NT2/D1 (cell line): ENCODE measurements at regions not wholly inside any gene's neighbourhood (a gene's known extent, or its start where the extent isn't known, plus 50 kb on each side); places are given as distances from the start of the nearest gene placed in this dataset.

ENCODE experiments used
- DNase-seq: peaks from one replicate; pipeline ENCODE4 v3.0.0-alpha.2; 2011; ENCODE audit warnings: low read depth, low spot score
- H3K27me3 ChIP-seq: 2 replicates; pipeline ENCODE4 v1.6.0; 2011; ENCODE audit warnings: mild to moderate bottlenecking; ENCODE audit not compliant: insufficient read length, insufficient read depth
- H3K36me3 ChIP-seq: 2 replicates; pipeline ENCODE4 v1.6.1; 2011; ENCODE audit warnings: mild to moderate bottlenecking, low read length, mixed read lengths; ENCODE audit not compliant: insufficient read depth, insufficient read length
- H3K4me1 ChIP-seq: 2 replicates; pipeline ENCODE4 v1.5.1; 2011; ENCODE audit not compliant: insufficient read depth, insufficient read length
- H3K4me3 ChIP-seq: 2 replicates; pipeline ENCODE4 v1.5.1; 2011; ENCODE audit warnings: low read depth; ENCODE audit not compliant: insufficient read length
- H3K9ac ChIP-seq: 2 replicates; pipeline ENCODE4 v1.6.0; 2011; ENCODE audit warnings: low read depth; ENCODE audit not compliant: insufficient read length
- H3K9me3 ChIP-seq: 2 replicates; pipeline ENCODE4 v1.5.1; 2011; ENCODE audit warnings: mild to moderate bottlenecking, low read length; ENCODE audit not compliant: insufficient read depth
- SUZ12 ChIP-seq: IDR thresholded peaks from 2 replicates; pipeline ENCODE4 v1.6.1; 2011; ENCODE audit not compliant: insufficient read length, insufficient read depth; ENCODE audit errors: extremely low read depth
- YY1 ChIP-seq: IDR thresholded peaks from 2 replicates; pipeline ENCODE4 v1.6.1; 2011; ENCODE audit not compliant: insufficient read length, insufficient read depth
- ZNF274 ChIP-seq: IDR thresholded peaks from 2 replicates; pipeline ENCODE4 v1.6.1; 2011; ENCODE audit warnings: mild to moderate bottlenecking, low read depth, low read length

- Histone ChIP-seq H3K9ac (no peak overlapping the region), H3K27me3 (no peaks in the 10 kb centered on the region), H3K4me1 (no peaks in the 10 kb centered on the region), H3K4me3 (no peak overlapping the region), H3K36me3 (no peaks in the 10 kb centered on the region), H3K9me3 (0 out of 2 replicates have a peak, but pooled peaks cover 4% of the 10 kb centered on the region)
- DNase-seq: no peak
- TF ChIP-seq ZNF274 (no peak), YY1 (no peak), SUZ12 (no peak)
Observed at GRCh38 chr16:66065925-66066324, 300.6 kb upstream of the CDH5 start.

GRCh38 chr16:66064801-66065530 lies 301.5 kb upstream of the CDH5 start:
- TF ChIP-seq SUZ12 (no peak), YY1 (no peak)
- H3K27me3 ChIP-seq: no peaks in the 10 kb centered on the region
- DNase-seq: no peak
- no peaks in the 10 kb centered on the region for H3K9me3 ChIP-seq
- H3K36me3 ChIP-seq: no peaks in the 10 kb centered on the region
- no peak overlapping the region for H3K9ac ChIP-seq
- H3K4me3 ChIP-seq: no peak overlapping the region
- H3K4me1 ChIP-seq: no peaks in the 10 kb centered on the region

- DNase-seq: no peak
- Histone ChIP-seq H3K9me3 (no peaks in the 10 kb centered on the region), H3K4me1 (no peaks in the 10 kb centered on the region), H3K4me3 (no peak overlapping the region), H3K9ac (no peak overlapping the region), H3K36me3 (no peaks in the 10 kb centered on the region), H3K27me3 (no peaks in the 10 kb centered on the region)
- TF ChIP-seq ZNF274 (no peak), SUZ12 (no peak), YY1 (no peak)
Observed at GRCh38 chr16:66058832-66059231, 307.7 kb upstream of the CDH5 start.

- DNase-seq: no peak
- Histone ChIP-seq H3K27me3 (no peaks in the 10 kb centered on the region), H3K9me3 (no peaks in the 10 kb centered on the region), H3K36me3 (no peaks in the 10 kb centered on the region), H3K9ac (no peak overlapping the region), H3K4me3 (no peak overlapping the region), H3K4me1 (no peaks in the 10 kb centered on the region)
- TF ChIP-seq YY1 (no peak), SUZ12 (no peak), ZNF274 (no peak)
Observed at GRCh38 chr16:66058172-66058691, 308.3 kb upstream of the CDH5 start.

GRCh38 chr16:66057057-66057456 lies 309.4 kb upstream of the CDH5 start:
- no peak overlapping the region for H3K4me3 ChIP-seq
- H3K9me3 ChIP-seq: no peaks in the 10 kb centered on the region
- H3K9ac ChIP-seq: no peak overlapping the region
- DNase-seq: no peak
- H3K27me3 ChIP-seq: no peaks in the 10 kb centered on the region
- TF ChIP-seq SUZ12 (no peak), YY1 (no peak), ZNF274 (no peak)
- no peaks in the 10 kb centered on the region for H3K36me3 ChIP-seq
- no peaks in the 10 kb centered on the region for H3K4me1 ChIP-seq

GRCh38 chr16:66054095-66054494 lies 312.4 kb upstream of the CDH5 start:
- TF ChIP-seq SUZ12 (no peak), ZNF274 (no peak), YY1 (no peak)

GRCh38 chr16:66052745-66053144 lies 313.7 kb upstream of the CDH5 start:
- no peak overlapping the region for H3K9ac ChIP-seq
- no peak for DNase-seq
- H3K27me3 ChIP-seq: no peaks in the 10 kb centered on the region
- H3K4me1 ChIP-seq: no peaks in the 10 kb centered on the region
- no peak overlapping the region for H3K4me3 ChIP-seq
- TF ChIP-seq SUZ12 (no peak), YY1 (no peak), ZNF274 (no peak)
- H3K36me3 ChIP-seq: no peaks in the 10 kb centered on the region
- no peaks in the 10 kb centered on the region for H3K9me3 ChIP-seq

More at GRCh38 chr16:66054095-66054494, 312.4 kb upstream of the CDH5 start:
- H3K9me3 ChIP-seq: no peaks in the 10 kb centered on the region
- no peak overlapping the region for H3K9ac ChIP-seq
- no peaks in the 10 kb centered on the region for H3K27me3 ChIP-seq
- no peak overlapping the region for H3K4me3 ChIP-seq
- no peak for DNase-seq
- H3K36me3 ChIP-seq: no peaks in the 10 kb centered on the region
- no peaks in the 10 kb centered on the region for H3K4me1 ChIP-seq
